ENCODE measurements at regions not wholly inside any gene's neighbourhood (a gene's known extent, or its start where the extent isn't known, plus 50 kb on each side); places are given as distances from the start of the nearest gene placed in this dataset.

DNA sequence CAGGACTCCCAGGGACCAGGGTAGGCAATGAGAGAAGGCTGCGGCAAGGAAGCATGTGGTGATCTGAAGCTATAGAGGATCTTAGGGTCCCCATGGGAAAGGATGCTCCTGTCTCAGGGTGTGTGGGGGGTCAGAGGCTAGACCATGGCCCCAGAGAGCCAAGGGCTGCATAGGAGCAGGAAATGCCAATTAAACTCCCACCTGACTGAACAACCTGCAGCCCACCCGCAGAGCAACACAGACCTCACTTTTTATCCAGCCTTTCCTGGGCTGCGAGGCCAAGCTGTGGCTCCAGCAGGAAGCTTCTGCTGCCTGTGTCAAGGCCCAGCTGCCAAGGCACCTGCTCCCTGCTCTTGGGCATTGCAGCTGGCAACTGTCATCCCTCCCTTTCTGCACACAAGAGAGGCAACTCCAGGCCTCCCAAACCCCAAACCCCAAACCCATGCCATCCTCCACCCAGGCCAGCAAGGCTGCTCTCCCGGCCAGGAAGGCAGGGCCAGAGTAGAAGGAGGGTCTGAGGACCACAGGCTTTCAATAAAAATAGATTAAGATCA, 290.1 kb downstream of the FOXO1 start:
- DNase-seq, result no peak
- intact Hi-C loops (cut with micrococcal nuclease; ENCODE audit: unreplicated experiment), result no loop called here
- H3K36me3 Mint-ChIP-seq (ENCODE audit: insufficient read depth, unreplicated experiment), result no peaks in the 10 kb centered on the region
- H3K9me3 Mint-ChIP-seq (ENCODE audit: unreplicated experiment), result peaks cover 10% of the 10 kb centered on the region
- Histone ChIP-seq H3K4me1 (no peaks in the 10 kb centered on the region), H3K36me3 (ENCODE audit: control insufficient read depth, insufficient read depth, low read length) (no peaks in the 10 kb centered on the region), H3K9me3 (no peaks in the 10 kb centered on the region), H3K4me3 (ENCODE audit: low read depth, low read length) (no peak overlapping the region), H3K27me3 (replicated peaks; ENCODE audit: control insufficient read depth, insufficient read depth, low read length) (no peaks in the 10 kb centered on the region)
- no peak for TF ChIP-seq CTCF (IDR thresholded peaks at IDR 0.05; ENCODE audit: insufficient read depth in 1 of 2, low read depth in 1 of 2, low read length in 1 of 2, severe bottlenecking in 1 of 2, unreplicated experiment in 1 of 2)
- ChIA-PET CTCF (no interaction called here), POLR2A (no interaction called here)
- BruUV-seq (replicated peaks), result no TSS peak
- no peaks in the 10 kb centered on the region for H3K27me3 Mint-ChIP-seq (ENCODE audit: insufficient read depth, unreplicated experiment)
- no peaks in the 10 kb centered on the region for H3K4me1 Mint-ChIP-seq (ENCODE audit: low read depth, unreplicated experiment)
- H3K27ac Mint-ChIP-seq (ENCODE audit: unreplicated experiment), result no peak overlapping the region
- H3K4me3 Mint-ChIP-seq (ENCODE audit: unreplicated experiment), result no peak overlapping the region

DNA sequence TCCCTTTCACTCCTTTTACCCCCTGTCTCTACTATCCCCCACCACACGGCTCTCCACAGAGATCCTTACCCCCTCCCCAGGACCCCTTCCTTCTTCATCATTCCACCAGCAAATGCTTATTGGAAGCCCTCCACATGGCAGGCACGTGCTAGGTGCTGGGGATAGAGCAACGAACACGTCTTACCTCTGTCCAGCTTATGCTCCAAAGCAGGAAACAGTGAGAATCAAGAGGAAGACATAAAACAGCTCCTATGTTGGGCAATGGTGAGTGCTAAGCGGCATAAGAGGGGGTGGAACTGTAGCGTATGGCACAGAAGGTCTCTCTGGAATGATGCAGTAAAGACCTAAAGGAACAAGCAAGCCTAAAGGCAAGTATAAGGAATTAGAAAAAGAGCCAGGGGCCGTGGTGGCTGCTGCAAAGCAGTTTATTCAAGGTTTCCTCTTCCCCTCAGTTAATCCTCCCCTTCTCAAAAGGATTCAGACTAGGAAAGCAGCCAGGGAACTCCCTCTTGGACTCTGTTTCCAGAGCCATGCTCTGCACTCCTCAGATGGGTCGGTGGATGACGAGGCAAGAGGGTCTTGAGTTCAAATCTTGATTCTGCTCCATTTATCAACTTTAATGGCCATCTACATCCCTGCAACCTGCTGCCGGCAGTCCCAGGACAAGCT, 289.4 kb downstream of the FOXO1 start:
- no TSS peak for BruUV-seq (replicated peaks)
- H3K4me1 ChIP-seq, result no peaks in the 10 kb centered on the region
- DNase-seq, result no peak
- POLR2A ChIA-PET, result no interaction called here
- CTCF ChIA-PET, result no interaction called here
- H3K36me3 Mint-ChIP-seq (ENCODE audit: insufficient read depth, unreplicated experiment), result no peaks in the 10 kb centered on the region
- no peaks in the 10 kb centered on the region for H3K4me1 Mint-ChIP-seq (ENCODE audit: low read depth, unreplicated experiment)
- no peaks in the 10 kb centered on the region for H3K27me3 Mint-ChIP-seq (ENCODE audit: insufficient read depth, unreplicated experiment)
- H3K9me3 Mint-ChIP-seq (ENCODE audit: unreplicated experiment), result peaks cover 10% of the 10 kb centered on the region
- no peak overlapping the region for H3K4me3 Mint-ChIP-seq (ENCODE audit: unreplicated experiment)
- no peaks in the 10 kb centered on the region for H3K9me3 ChIP-seq
- no peaks in the 10 kb centered on the region for H3K27me3 ChIP-seq (replicated peaks; ENCODE audit: control insufficient read depth, insufficient read depth, low read length)
- H3K27ac Mint-ChIP-seq (ENCODE audit: unreplicated experiment), result no peak overlapping the region
- H3K4me3 ChIP-seq (ENCODE audit: low read depth, low read length), result no peak overlapping the region
- no peaks in the 10 kb centered on the region for H3K36me3 ChIP-seq (ENCODE audit: control insufficient read depth, insufficient read depth, low read length)
- TF ChIP-seq CTCF (IDR thresholded peaks at IDR 0.05; ENCODE audit: insufficient read depth in 1 of 2, low read depth in 1 of 2, low read length in 1 of 2, severe bottlenecking in 1 of 2, unreplicated experiment in 1 of 2), result no peak
- intact Hi-C loops (cut with micrococcal nuclease; ENCODE audit: unreplicated experiment), result no loop called here

DNA sequence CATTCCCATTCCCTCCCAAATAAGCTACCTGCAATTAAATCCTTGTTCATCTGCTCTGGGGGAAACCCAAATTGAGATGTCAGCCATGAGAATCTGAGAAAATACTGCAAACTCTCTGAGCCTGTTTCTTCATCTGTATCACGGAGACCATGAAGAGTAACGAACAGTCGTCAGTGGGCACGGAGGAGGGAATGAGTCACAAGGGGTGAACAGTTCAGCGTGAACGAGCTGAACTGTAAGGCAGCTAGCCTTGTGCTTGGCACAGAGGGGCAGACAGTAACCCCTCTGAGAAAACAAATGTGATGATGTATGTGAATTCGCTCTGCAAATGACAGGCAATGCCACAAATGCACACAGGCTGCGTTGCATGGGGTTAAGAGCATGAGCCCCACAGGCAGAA, 288.7 kb downstream of the FOXO1 start:
- Mint-ChIP-seq H3K36me3 (ENCODE audit: insufficient read depth, unreplicated experiment) (no peaks in the 10 kb centered on the region), H3K4me1 (ENCODE audit: low read depth, unreplicated experiment) (no peaks in the 10 kb centered on the region), H3K4me3 (ENCODE audit: unreplicated experiment) (no peak overlapping the region), H3K9me3 (ENCODE audit: unreplicated experiment) (peaks cover 10% of the 10 kb centered on the region), H3K27ac (ENCODE audit: unreplicated experiment) (no peak overlapping the region), H3K27me3 (ENCODE audit: insufficient read depth, unreplicated experiment) (no peaks in the 10 kb centered on the region)
- TF ChIP-seq CTCF (IDR thresholded peaks at IDR 0.05; ENCODE audit: insufficient read depth in 1 of 2, low read depth in 1 of 2, low read length in 1 of 2, severe bottlenecking in 1 of 2, unreplicated experiment in 1 of 2), result no peak
- H3K9me3 ChIP-seq, result no peaks in the 10 kb centered on the region
- CTCF ChIA-PET, result no interaction called here
- no peaks in the 10 kb centered on the region for H3K4me1 ChIP-seq
- no peak overlapping the region for H3K4me3 ChIP-seq (ENCODE audit: low read depth, low read length)
- H3K27me3 ChIP-seq (replicated peaks; ENCODE audit: control insufficient read depth, insufficient read depth, low read length), result no peaks in the 10 kb centered on the region
- intact Hi-C loops (cut with micrococcal nuclease; ENCODE audit: unreplicated experiment), result no loop called here
- POLR2A ChIA-PET, result no interaction called here
- no peak for DNase-seq
- no peaks in the 10 kb centered on the region for H3K36me3 ChIP-seq (ENCODE audit: control insufficient read depth, insufficient read depth, low read length)
- no TSS peak for BruUV-seq (replicated peaks)

Data from Caco-2 (cell line).